Esophagus muscularis mucosa (tissue), 3 donors: ENCODE measurements at regions not wholly inside any gene's neighbourhood (a gene's known extent, or its start where the extent isn't known, plus 50 kb on each side); places are given as distances from the start of the nearest gene placed in this dataset.

Experiments
- POLR2A ChIP-seq: fragments of 450-650 bp; IDR thresholded peaks from one replicate; pipeline ENCODE4 v1.6.1; 2017; ENCODE audit warnings: antibody characterized with exemption, moderate library complexity, mild to moderate bottlenecking, low read depth
- TF ChIP-seq, protein P1 (sequence below), 3 experiments: fragments of 200-600 bp in 2 of 3; fragments of 450-650 bp in 1 of 3; sonication (generic) in 2 of 3; IDR thresholded peaks; one replicate each; pipeline ENCODE4 v1.5.1; 2017 to 2019; ENCODE audit warnings: antibody characterized with exemption in 3 of 3, mild to moderate bottlenecking in 2 of 3, moderate library complexity in 1 of 3

DNA sequence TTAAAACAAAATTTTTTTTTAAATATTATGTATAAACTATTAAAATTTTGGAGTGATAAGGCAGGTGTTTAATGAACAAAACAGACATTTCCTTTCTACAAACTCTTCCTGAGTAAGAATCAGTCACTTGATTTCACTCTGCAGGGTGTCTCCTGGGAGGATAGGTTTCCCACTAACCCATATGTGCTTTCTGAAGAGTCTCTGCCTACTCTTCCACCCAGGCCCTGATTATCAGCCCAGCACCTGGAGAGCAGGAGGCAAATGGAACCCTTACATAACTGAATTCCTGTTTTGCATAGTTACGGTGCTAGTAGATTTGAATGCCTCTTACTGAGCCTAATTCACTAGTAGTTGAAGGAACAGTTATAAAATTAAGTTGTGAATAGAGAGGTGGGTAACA is 1718.6 kb downstream of the SUCLG1 start:
- TF ChIP-seq, protein P1, sequence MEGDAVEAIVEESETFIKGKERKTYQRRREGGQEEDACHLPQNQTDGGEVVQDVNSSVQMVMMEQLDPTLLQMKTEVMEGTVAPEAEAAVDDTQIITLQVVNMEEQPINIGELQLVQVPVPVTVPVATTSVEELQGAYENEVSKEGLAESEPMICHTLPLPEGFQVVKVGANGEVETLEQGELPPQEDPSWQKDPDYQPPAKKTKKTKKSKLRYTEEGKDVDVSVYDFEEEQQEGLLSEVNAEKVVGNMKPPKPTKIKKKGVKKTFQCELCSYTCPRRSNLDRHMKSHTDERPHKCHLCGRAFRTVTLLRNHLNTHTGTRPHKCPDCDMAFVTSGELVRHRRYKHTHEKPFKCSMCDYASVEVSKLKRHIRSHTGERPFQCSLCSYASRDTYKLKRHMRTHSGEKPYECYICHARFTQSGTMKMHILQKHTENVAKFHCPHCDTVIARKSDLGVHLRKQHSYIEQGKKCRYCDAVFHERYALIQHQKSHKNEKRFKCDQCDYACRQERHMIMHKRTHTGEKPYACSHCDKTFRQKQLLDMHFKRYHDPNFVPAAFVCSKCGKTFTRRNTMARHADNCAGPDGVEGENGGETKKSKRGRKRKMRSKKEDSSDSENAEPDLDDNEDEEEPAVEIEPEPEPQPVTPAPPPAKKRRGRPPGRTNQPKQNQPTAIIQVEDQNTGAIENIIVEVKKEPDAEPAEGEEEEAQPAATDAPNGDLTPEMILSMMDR (IDR thresholded peaks at IDR 0.05) = no peak
- no peak for TF ChIP-seq POLR2A
